GM21526 (cell line): ENCODE measurements at regions not wholly inside any gene's neighbourhood (a gene's known extent, or its start where the extent isn't known, plus 50 kb on each side); places are given as distances from the start of the nearest gene placed in this dataset.
A peak's percentile ranks its signal among the peaks of the same experiment; 100 is the strongest.
"Not testable (repeated sequence)": the region's sequence is repeated elsewhere in the genome, so short reads cannot be mapped to it uniquely, and the experiment has no call there.

Source experiments
- ATAC-seq: cut with Tn5 transposase; IDR thresholded peaks from one replicate; pipeline ENCODE4 v1.9.1; 2021; ENCODE audit warnings: moderate library complexity; ENCODE audit not compliant: unreplicated experiment, low FRiP score

GRCh38 chr6:47180633-47181032 lies 129.1 kb downstream of the TNFRSF21 start:
- ATAC-seq: no peak

DNA sequence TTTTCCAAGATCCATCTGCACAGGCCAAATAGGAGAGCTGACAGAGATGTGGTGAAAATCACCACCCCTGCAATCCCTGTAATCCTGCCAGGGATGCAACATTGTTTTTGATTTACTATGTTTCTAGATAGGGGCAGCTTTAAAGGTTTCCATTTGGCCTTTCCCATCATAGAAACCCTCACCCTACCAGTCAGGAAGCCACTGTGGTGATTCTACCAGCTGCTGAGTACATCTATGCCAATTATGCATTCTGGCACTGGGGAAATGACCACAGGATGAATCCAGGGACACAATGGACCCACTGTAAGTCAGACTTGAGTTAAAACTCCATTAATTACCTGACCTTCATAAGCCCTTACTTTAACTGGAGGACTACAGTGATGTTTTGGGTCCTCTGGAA lies 130.4 kb downstream of the TNFRSF21 start:
- no peak for ATAC-seq

DNA sequence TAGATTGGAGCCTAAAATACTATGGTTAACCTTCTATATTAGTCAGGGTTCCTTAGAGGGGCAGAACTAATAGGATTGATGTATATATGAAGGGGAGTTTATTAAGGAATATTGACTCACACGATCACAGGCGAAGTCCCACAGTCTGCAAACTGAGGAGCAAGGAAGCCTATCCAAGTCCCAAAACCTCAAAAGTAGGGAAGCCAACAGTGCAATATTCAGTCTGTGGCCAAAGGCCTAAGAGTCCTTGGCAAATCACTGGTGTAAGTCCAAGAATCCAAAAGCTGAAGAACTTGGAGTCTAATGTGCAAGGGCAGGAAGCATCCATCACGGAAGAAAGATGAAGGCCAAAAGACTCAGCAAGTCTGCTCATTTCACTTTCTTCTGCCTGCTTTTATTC lies 133.5 kb upstream of the ADGRF1 start:
- no peak for ATAC-seq

DNA sequence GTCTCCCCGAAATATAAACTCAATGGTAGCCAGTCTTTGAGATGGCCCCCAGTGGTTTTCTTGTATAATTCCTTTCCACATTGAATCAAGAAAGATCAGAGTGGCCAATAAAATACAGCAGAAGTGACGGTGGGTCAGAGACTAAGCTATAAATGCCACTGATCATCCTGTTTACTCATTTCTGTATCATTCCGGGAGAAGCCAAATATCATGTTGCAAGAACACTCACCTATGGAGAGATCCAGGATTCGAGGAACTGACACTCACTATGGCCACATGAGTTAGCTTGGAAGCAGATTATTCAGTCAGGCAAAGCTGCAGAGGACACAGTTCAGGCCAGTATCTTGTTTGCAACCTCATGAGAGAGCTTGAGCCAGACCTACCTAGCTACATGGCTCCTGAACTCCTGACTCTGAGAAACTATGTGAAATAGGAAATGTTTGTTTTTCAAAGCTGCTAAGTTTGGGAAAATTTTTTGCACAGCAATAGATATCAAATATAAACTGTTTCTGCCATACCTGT lies 132.4 kb upstream of the ADGRF1 start:
- no peak for ATAC-seq

GRCh38 chr6:47174063-47174462 lies 131.9 kb upstream of the ADGRF1 start:
- ATAC-seq: not testable (repeated sequence)

- ATAC-seq: not testable (repeated sequence)
These were observed 131.0 kb upstream of the ADGRF1 start for GRCh38 chr6:47173145-47173544.

GRCh38 chr6:47170617-47170947 lies 128.4 kb upstream of the ADGRF1 start:
- ATAC-seq: no peak

GRCh38 chr6:47169785-47170616 lies 127.9 kb upstream of the ADGRF1 start:
- no peak for ATAC-seq

- no peak for ATAC-seq
These were observed 126.0 kb upstream of the ADGRF1 start for GRCh38 chr6:47168180-47168579.

DNA sequence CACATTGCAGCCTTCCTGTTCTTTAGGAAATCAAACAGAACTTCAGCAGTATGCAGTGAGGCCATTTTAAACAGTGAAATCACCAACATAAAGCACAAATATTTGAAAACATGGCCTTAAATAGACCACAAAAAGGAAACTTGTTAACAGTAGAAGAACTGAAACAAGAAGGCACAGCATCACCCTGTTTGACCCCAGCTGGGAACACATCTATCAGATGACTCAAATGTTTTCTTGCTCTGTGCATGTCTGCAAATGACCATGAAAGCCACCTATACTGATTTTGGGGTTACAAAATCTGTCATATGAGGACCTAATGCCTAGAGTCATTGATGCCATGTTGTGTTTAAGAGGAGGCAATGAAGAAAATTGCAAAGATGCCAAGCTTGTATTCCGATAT lies 123.8 kb upstream of the ADGRF1 start:
- ATAC-seq: peak; percentile 71

DNA sequence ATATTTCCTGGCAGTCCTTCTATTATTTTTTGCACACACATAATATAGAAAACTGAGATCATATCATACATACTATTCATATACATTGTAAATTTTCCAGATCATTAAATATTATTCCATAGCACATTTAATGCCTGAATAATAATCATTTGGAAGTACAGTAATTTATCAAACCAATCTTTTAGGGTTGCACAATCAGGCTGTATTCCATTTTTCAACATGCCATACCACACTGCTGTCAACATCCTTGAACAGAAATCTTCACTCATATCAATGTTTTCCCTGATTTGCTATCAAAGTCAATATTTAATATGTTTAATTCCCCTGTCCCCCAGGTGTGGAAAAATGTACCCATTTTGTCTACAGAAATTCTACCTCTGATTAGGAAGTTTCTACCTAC lies 122.7 kb upstream of the ADGRF1 start:
- ATAC-seq: no peak

DNA sequence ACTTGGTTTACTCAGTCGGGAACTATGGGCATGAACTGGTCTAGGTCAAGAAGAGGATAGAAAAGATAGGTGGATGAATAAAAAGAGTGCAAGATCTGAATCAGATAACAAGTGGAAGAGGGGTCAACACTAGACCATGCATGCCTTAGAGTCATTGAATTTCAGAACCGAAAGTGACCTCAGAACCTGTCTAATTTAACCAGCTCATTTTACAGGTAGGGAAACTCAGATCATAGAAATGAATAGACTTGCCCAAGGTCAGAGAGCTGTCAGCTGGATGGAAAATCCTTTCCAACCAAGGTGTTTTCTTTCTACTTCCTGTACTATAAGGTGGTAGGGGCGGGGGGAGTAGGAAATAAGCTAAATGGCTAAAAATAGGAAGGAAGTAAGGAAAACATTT lies 121.4 kb upstream of the ADGRF1 start:
- peak; percentile 44 for ATAC-seq

- ATAC-seq: no peak
These were observed 120.7 kb upstream of the ADGRF1 start for GRCh38 chr6:47162793-47163192.

DNA sequence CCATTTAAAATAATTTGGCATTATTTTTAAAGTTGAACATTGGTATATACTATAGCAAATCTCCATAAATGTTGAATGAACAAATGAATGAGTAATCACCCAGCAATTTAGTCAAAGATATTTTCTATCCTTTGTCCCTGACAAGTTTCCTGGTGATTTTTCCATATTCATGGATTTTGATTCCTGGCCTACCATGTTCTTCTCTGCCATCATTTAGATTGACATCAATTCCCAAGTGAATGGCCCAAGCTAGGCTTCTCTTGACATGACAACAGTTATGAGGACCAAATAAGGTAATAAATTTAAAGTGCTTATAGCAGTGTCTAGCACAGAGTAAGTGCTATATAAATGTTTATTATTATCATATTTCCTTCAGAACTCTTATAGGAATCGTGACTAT lies 120.1 kb upstream of the ADGRF1 start:
- no peak for ATAC-seq

- no peak for ATAC-seq
These were observed 119.1 kb upstream of the ADGRF1 start for GRCh38 chr6:47161176-47161687.

DNA sequence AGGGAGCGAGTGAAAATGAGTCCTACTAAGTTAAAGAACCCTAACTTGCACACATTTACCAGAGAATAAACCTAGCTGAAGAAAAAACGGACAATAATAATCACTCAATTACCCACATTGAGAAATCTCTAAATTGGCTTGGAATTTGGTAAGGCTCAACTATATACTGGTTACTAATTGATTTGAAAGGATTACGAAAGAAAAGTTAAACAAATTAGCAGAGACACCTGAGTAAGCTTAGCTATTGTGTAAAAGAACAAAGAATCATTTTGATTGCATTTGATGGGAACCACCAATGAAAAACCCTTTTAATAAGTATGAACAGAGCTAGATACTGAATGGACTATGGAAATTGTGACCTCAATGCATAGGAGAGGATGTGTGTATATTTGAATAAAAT lies 118.6 kb upstream of the ADGRF1 start:
- no peak for ATAC-seq

GRCh38 chr6:47159763-47160162 lies 117.6 kb upstream of the ADGRF1 start:
- no peak for ATAC-seq

- ATAC-seq: no peak
These were observed 115.6 kb upstream of the ADGRF1 start for GRCh38 chr6:47157653-47158219.

GRCh38 chr6:47157063-47157462 lies 114.9 kb upstream of the ADGRF1 start:
- no peak for ATAC-seq

DNA sequence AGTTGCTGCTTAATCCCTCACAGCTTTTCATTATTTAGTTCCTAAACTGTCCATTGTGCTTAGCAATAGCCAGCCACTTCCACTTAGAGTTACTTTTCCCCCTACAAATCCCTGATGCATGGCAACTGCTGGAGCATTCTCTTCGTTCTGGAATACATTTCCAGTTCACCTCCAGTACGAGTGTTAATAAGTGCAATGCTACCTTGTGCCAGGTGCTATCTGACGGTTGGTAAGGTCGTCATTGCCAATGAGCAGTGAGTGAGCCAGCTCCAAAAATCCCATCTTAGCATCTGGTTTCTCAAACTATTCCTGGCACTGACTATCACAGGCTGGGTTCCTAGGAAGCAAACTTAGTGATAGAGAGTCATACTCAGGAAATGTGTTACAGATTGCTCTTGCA lies 114.1 kb upstream of the ADGRF1 start:
- no peak for ATAC-seq

DNA sequence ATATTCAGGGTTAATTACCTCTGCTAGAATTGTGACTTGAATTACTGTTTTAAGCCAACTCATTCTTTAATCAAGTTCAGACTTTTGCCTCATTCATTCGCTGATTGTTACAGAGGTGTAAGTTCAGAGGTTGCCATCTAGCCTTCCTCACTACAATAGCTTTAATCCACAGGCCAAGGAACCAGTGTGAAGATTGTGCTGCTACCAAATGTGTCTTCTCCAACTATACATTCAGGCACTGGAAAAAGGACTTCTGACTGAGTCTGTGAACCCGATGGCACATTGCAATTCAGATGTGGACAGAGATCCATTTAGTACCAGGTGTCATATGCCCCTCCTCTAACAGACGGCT lies 111.2 kb upstream of the ADGRF1 start:
- ATAC-seq: no peak
